DMS 273 treated with DMSO at 0.1 percent for 48 hours (cell line): ENCODE measurements at regions not wholly inside any gene's neighbourhood (a gene's known extent, or its start where the extent isn't known, plus 50 kb on each side); places are given as distances from the start of the nearest gene placed in this dataset.

Source experiments
- DNase-seq: peaks from one replicate; lab custom pipeline; 2025; lab: John Stamatoyannopoulos, UW

DNA sequence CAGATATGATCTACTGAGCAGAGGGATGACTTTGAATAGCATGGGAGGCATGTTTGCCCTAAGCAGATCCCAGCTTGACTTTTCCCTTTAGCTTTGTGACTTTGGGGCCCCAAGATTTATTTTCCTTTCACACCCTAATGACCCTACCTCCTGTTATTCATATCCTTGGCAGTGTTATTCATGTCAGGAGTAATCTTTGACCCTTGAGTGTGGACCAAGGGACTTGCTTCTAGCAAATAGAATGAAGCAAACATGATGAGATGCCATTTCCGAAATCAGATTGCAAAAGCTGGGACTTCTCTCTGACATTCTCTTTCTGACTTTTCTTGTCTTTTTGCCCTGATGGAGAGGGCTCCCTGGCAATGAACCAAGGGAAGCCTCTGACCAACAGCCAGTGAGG is 415.4 kb upstream of the PROK2 start:
- DNase-seq: no peak

- no peak for DNase-seq
Measured at GRCh38 chr3:72199530-72199929, 414.6 kb upstream of the PROK2 start.

DNA sequence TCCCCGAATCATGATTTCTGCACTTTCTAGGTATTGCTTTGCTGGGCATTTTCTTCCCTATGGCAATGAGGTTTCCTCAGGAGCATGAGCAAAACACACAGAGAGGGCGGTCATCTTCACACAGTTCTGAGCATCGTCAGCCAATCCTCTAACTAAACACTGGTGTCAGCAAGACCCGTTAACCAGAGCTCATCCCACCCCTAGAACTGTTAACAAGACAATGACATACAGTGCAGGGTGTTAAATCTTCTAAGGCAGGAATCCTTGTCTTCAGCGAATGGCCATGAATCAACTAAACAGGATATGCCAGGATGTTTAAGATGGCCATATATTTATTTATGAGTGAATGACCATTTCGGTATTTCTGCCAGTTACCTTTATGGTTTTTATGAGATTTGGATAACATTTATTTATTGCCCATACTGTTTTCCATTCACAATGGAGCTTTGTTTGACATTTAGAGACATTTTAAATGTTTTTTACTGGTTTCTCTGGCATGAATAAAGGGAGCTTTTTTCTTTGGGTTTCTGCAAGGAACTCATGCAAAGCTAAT is 411.5 kb upstream of the PROK2 start:
- DNase-seq: no peak

- DNase-seq: no peak
Measured at GRCh38 chr3:72195895-72196294, 410.9 kb upstream of the PROK2 start.

DNA sequence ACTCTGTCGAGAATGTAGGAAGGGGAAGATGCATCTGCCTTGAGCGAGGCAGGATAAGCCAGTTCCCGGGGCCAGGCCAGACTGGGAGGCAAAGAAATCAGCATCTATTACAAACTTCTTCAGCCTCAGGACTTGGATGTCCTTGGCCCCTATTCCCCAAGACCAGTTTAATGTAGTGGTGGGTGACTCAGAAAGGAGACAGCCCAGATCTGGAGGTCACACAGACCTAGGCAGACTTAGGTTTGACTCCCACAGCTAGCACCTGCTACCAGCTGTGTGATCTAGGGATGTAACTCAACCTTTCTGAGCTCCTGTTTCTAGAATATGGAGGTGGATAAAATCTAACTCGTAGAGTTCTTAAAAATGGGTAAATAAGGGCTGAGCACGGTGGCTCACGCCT is 409.5 kb upstream of the PROK2 start:
- no peak for DNase-seq

GRCh38 chr3:72193771-72194430 is 409.0 kb upstream of the PROK2 start:
- DNase-seq: no peak

GRCh38 chr3:72192572-72192971 is 407.6 kb upstream of the PROK2 start:
- no peak for DNase-seq

DNA sequence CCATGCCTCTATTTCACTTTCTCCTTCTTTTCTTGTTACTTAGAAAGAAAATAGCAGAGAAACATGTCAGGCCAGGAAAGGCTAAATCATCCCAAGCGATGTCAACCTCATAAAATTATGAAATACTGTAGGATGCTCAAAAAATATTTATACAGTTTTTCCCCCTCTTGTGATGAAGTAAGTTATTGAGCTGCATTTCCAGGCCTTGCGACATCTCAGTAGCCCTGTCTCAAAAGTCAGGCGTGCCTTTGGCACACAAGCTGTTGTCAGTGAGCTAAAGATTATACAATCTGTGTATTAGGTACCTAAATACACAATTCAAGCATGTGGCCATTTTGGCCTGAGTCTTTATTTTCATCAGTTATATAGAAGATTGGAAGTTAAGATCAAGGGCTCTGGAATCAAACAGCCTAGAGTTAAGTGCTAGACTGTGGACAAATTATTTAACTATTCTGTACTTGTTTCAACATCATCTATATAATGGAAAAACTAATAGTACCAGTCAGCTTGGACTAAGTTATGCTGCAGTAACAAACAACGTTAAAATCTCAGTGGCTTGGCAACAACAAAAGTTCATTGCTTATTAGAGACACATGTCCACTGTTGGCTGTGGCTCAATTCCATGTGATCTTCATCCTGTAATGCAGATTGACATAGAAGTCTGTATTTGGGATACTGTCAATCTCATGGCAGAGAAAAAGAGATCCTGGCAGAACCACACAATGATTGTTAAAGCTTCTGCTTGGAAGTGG is 406.4 kb upstream of the PROK2 start:
- no peak for DNase-seq

GRCh38 chr3:72190050-72190449 is 405.1 kb upstream of the PROK2 start:
- DNase-seq: no peak

- DNase-seq: peak; percentile 17
Measured at GRCh38 chr3:72189339-72189738, 404.4 kb upstream of the PROK2 start.

GRCh38 chr3:72188536-72188935 is 403.6 kb upstream of the PROK2 start:
- no peak for DNase-seq

DNA sequence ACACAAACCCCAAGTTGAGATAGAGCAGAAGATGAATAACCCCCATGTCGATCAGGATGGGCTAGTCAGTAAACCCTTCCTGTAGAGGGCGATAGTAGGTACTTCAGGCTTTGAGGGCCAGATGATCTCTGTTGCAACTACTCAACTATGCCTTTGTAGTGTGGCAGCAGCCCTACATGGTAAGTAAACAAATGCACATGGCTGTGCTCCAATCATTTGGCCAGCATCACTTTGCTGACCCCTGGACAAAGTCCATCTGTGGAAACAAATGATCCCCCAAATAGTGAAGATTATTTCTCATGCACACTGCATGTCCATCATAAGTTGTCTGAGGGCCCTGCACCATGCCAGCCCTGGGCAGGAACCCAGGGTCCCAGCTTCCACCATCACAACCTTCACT is 402.2 kb upstream of the PROK2 start:
- DNase-seq: no peak

DNA sequence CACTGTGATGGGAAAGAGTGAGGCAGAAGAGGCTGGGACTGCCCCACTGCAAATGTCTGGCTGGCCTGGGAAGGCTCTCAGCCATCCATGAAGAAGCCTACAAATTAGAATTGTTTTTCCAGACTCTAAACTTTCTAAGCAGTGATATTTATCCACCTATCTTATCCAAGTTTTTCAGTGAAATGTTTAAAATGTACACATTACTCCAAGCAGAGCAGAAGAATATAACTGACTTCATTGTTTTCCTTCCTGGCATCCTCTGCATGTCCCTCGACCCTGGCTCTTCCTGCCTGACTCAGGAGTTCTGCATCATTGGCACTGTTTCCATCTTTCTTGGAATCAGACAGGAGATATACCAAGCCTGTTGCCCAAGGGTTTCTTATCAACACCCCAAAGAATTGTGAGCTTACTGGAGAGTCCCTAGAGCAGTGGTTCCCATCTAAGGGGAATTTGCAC is 401.5 kb upstream of the PROK2 start:
- no peak for DNase-seq

GRCh38 chr3:72185549-72186399 is 400.8 kb upstream of the PROK2 start:
- DNase-seq: peak; percentile 4

GRCh38 chr3:72183489-72183888 is 398.5 kb upstream of the PROK2 start:
- DNase-seq: no peak

GRCh38 chr3:72182206-72182605 is 397.3 kb upstream of the PROK2 start:
- DNase-seq: no peak

GRCh38 chr3:72181251-72181650 is 396.3 kb upstream of the PROK2 start:
- no peak for DNase-seq

GRCh38 chr3:72180405-72180804 is 395.5 kb upstream of the PROK2 start:
- DNase-seq: no peak

- DNase-seq: no peak
Measured at GRCh38 chr3:72179107-72179464, 394.1 kb upstream of the PROK2 start.

GRCh38 chr3:72178463-72179106 is 393.6 kb upstream of the PROK2 start:
- no peak for DNase-seq

- DNase-seq: no peak
Measured at GRCh38 chr3:72177075-72178050, 392.4 kb upstream of the PROK2 start.
